ENCODE measurements at regions not wholly inside any gene's neighbourhood (a gene's known extent, or its start where the extent isn't known, plus 50 kb on each side); places are given as distances from the start of the nearest gene placed in this dataset.

GRCh38 chr11:127130321-127130720 lies 129.8 kb upstream of the KIRREL3 start:
- DNase-seq, result no peak

GRCh38 chr11:127126986-127127385 lies 126.4 kb upstream of the KIRREL3 start:
- no peak for DNase-seq

GRCh38 chr11:127119356-127119755 lies 118.8 kb upstream of the KIRREL3 start:
- no peak for DNase-seq

- DNase-seq, result no peak
These were observed 118.2 kb upstream of the KIRREL3 start for GRCh38 chr11:127118811-127119210.

GRCh38 chr11:127117231-127117739 lies 116.7 kb upstream of the KIRREL3 start:
- DNase-seq, result no peak

GRCh38 chr11:127115844-127116243 lies 115.3 kb upstream of the KIRREL3 start:
- no peak for DNase-seq

GRCh38 chr11:127114035-127114434 lies 113.5 kb upstream of the KIRREL3 start:
- DNase-seq, result no peak

GRCh38 chr11:127110542-127110941 lies 110.0 kb upstream of the KIRREL3 start:
- no peak for DNase-seq

GRCh38 chr11:127109796-127110480 lies 109.4 kb upstream of the KIRREL3 start:
- no peak for DNase-seq

GRCh38 chr11:127108838-127109237 lies 108.3 kb upstream of the KIRREL3 start:
- DNase-seq, result no peak

- DNase-seq, result no peak
These were observed 106.4 kb upstream of the KIRREL3 start for GRCh38 chr11:127106938-127107337.

GRCh38 chr11:127105593-127106541 lies 105.3 kb upstream of the KIRREL3 start:
- peak; percentile 84 for DNase-seq

- DNase-seq, result no peak
These were observed 103.2 kb upstream of the KIRREL3 start for GRCh38 chr11:127103586-127104388.

- DNase-seq, result peak; percentile 20
These were observed 98.1 kb upstream of the KIRREL3 start for GRCh38 chr11:127098684-127099083.

- no peak for DNase-seq
These were observed 80.2 kb upstream of the KIRREL3 start for GRCh38 chr11:127080735-127081134.

- DNase-seq, result no peak
These were observed 75.2 kb upstream of the KIRREL3 start for GRCh38 chr11:127075758-127076157.

GRCh38 chr11:127074151-127074761 lies 73.7 kb upstream of the KIRREL3 start:
- DNase-seq, result peak; percentile 71

- no peak for DNase-seq
These were observed 73.1 kb upstream of the KIRREL3 start for GRCh38 chr11:127073621-127074020.

GRCh38 chr11:127071606-127072005 lies 71.0 kb upstream of the KIRREL3 start:
- no peak for DNase-seq

GRCh38 chr11:127070808-127071207 lies 70.2 kb upstream of the KIRREL3 start:
- DNase-seq, result no peak

- peak; percentile 16 for DNase-seq
These were observed 66.0 kb upstream of the KIRREL3 start for GRCh38 chr11:127066401-127067090.
